Esophagus muscularis mucosa (tissue), 4 donors: ENCODE measurements at regions not wholly inside any gene's neighbourhood (a gene's known extent, or its start where the extent isn't known, plus 50 kb on each side); places are given as distances from the start of the nearest gene placed in this dataset.

Experiments
- DNase-seq: peaks from one replicate; pipeline ENCODE4 v3.0.0-alpha.2; 2017; ENCODE audit errors: extremely low spot score
- H3K27ac ChIP-seq, 4 donors: fragments of 200-600 bp; sonication (generic); replicated peaks in 1 of 4; 1 replicate in 3 of 4; 2 replicates in 1 of 4; pipeline ENCODE4 v1.5.1; 2016 to 2019; ENCODE audit warnings: mild to moderate bottlenecking in 1 of 4
- H3K27me3 ChIP-seq, 4 donors: fragments of 200-600 bp; sonication (generic); one replicate each; pipeline versions ENCODE4 v1.5.1 to v1.6.0; 2016 to 2019
- H3K36me3 ChIP-seq, 4 donors: fragments of 200-600 bp; sonication (generic); one replicate each; pipeline ENCODE4 v1.5.1; 2016 to 2019
- H3K4me1 ChIP-seq, 4 donors: fragments of 200-600 bp; sonication (generic); one replicate each; pipeline ENCODE4 v1.5.1; 2016 to 2019
- H3K4me3 ChIP-seq, 4 donors: fragments of 200-600 bp; sonication (generic); 1 replicate in 2 of 4; 2 replicates in 2 of 4; pipeline ENCODE4 v1.5.1; 2016 to 2019; ENCODE audit warnings: mild to moderate bottlenecking in 4 of 4, moderate library complexity in 1 of 4
- H3K9me3 ChIP-seq, 4 donors: fragments of 200-600 bp; sonication (generic); 1 replicate in 3 of 4; 2 replicates in 1 of 4; pipeline ENCODE4 v1.5.1; 2016 to 2019
- CTCF ChIP-seq, 3 experiments: fragments of 200-600 bp in 2 of 3; fragments of 450-650 bp in 1 of 3; sonication (generic) in 2 of 3; IDR thresholded peaks; one replicate each; pipeline ENCODE4 v1.5.1; 2017 to 2019; ENCODE audit warnings: antibody characterized with exemption in 3 of 3, mild to moderate bottlenecking in 2 of 3, moderate library complexity in 1 of 3
- EP300 ChIP-seq: sonication (generic); formaldehyde crosslinking; IDR thresholded peaks from one replicate; pipeline ENCODE4 v1.6.1; 2017; ENCODE audit warnings: antibody characterized with exemption
- POLR2A ChIP-seq: fragments of 450-650 bp; IDR thresholded peaks from one replicate; pipeline ENCODE4 v1.6.1; 2017; ENCODE audit warnings: antibody characterized with exemption, moderate library complexity, mild to moderate bottlenecking, low read depth
- POLR2AphosphoS5 ChIP-seq, 2 donors: sonication (generic); formaldehyde crosslinking; IDR thresholded peaks; one replicate each; pipeline ENCODE4 v1.6.1; 2017; ENCODE audit warnings: antibody characterized with exemption in 2 of 2
- WGBS: methylation state at CpG from one replicate; pipeline ENCODE4 v1.1.5; 2018; 5-methylcytosine and 5-hydroxymethylcytosine counted together
- intact Hi-C: fragments of 100-400 bp; cut with DNase I; formaldehyde crosslinking; loops from one replicate; pipeline ENCODE4 v1.15.1; 2023

GRCh38 chr5:74067748-74068541 lies 441.9 kb downstream of the ARHGEF28 start:
- H3K27me3 ChIP-seq, result no peaks in the 10 kb centered on the region
- no peaks in the 10 kb centered on the region for H3K9me3 ChIP-seq
- H3K4me3 ChIP-seq, result no peak overlapping the region
- no peak overlapping the region for H3K27ac ChIP-seq
- DNase-seq, result no peak
- no peaks in the 10 kb centered on the region for H3K4me1 ChIP-seq
- intact Hi-C loops, result no loop called here
- no peak for TF ChIP-seq POLR2AphosphoS5 (IDR thresholded peaks at IDR 0.05)
- no peak for TF ChIP-seq CTCF (IDR thresholded peaks at IDR 0.05)
- no peak for TF ChIP-seq POLR2A
- TF ChIP-seq EP300, result no peak
- H3K36me3 ChIP-seq, result no peaks in the 10 kb centered on the region
- WGBS, result 70% methylated on average over 5 of the region's 5 CpGs

- no peak for TF ChIP-seq POLR2A
- TF ChIP-seq POLR2AphosphoS5 (IDR thresholded peaks at IDR 0.05), result no peak
- TF ChIP-seq CTCF (IDR thresholded peaks at IDR 0.05), result no peak
- no peak for TF ChIP-seq EP300
- no peaks in the 10 kb centered on the region for H3K36me3 ChIP-seq
- 94% methylated on average over 3 of the region's 3 CpGs for WGBS
- no peaks in the 10 kb centered on the region for H3K9me3 ChIP-seq
- H3K27ac ChIP-seq, result no peak overlapping the region
- intact Hi-C loops, result no loop called here
- H3K4me1 ChIP-seq, result no peaks in the 10 kb centered on the region
- no peak overlapping the region for H3K4me3 ChIP-seq
- no peaks in the 10 kb centered on the region for H3K27me3 ChIP-seq
- DNase-seq, result no peak
Observed at GRCh38 chr5:74064911-74065310, 438.9 kb downstream of the ARHGEF28 start.

- H3K36me3 ChIP-seq, result no peaks in the 10 kb centered on the region
- intact Hi-C loops, result no loop called here
- H3K4me3 ChIP-seq, result no peak overlapping the region
- H3K9me3 ChIP-seq, result no peaks in the 10 kb centered on the region
- TF ChIP-seq POLR2A (no peak), POLR2AphosphoS5 (IDR thresholded peaks at IDR 0.05) (no peak), EP300 (no peak), CTCF (IDR thresholded peaks at IDR 0.05) (no peak)
- DNase-seq, result no peak
- no peaks in the 10 kb centered on the region for H3K4me1 ChIP-seq
- no peaks in the 10 kb centered on the region for H3K27me3 ChIP-seq
- H3K27ac ChIP-seq, result no peak overlapping the region
Observed at GRCh38 chr5:74064225-74064624, 438.2 kb downstream of the ARHGEF28 start.

GRCh38 chr5:74063821-74064220 lies 437.8 kb downstream of the ARHGEF28 start:
- no peak for TF ChIP-seq POLR2AphosphoS5 (IDR thresholded peaks at IDR 0.05)
- TF ChIP-seq CTCF (IDR thresholded peaks at IDR 0.05), result no peak
- TF ChIP-seq EP300, result no peak
- TF ChIP-seq POLR2A, result no peak
- no peaks in the 10 kb centered on the region for H3K27me3 ChIP-seq
- 76% methylated on average over 3 of the region's 3 CpGs for WGBS
- H3K4me1 ChIP-seq, result no peaks in the 10 kb centered on the region
- H3K36me3 ChIP-seq, result no peaks in the 10 kb centered on the region
- intact Hi-C loops, result no loop called here
- no peaks in the 10 kb centered on the region for H3K9me3 ChIP-seq
- no peak overlapping the region for H3K27ac ChIP-seq
- no peak for DNase-seq
- no peak overlapping the region for H3K4me3 ChIP-seq

- intact Hi-C loops, result no loop called here
- no peak for DNase-seq
- no peaks in the 10 kb centered on the region for H3K9me3 ChIP-seq
- H3K27me3 ChIP-seq, result no peaks in the 10 kb centered on the region
- H3K4me1 ChIP-seq, result no peaks in the 10 kb centered on the region
- no peak overlapping the region for H3K4me3 ChIP-seq
- no peak overlapping the region for H3K27ac ChIP-seq
- H3K36me3 ChIP-seq, result no peaks in the 10 kb centered on the region
- WGBS, result 95% methylated on average over 4 of the region's 4 CpGs
- TF ChIP-seq POLR2AphosphoS5 (IDR thresholded peaks at IDR 0.05), result no peak
- TF ChIP-seq EP300, result no peak
- TF ChIP-seq POLR2A, result no peak
- no peak for TF ChIP-seq CTCF (IDR thresholded peaks at IDR 0.05)
Observed at GRCh38 chr5:74063346-74063745, 437.4 kb downstream of the ARHGEF28 start.
